ENCODE measurements at regions not wholly inside any gene's neighbourhood (a gene's known extent, or its start where the extent isn't known, plus 50 kb on each side); places are given as distances from the start of the nearest gene placed in this dataset.
"Not testable (repeated sequence)": the region's sequence is repeated elsewhere in the genome, so short reads cannot be mapped to it uniquely, and the experiment has no call there.

DNA sequence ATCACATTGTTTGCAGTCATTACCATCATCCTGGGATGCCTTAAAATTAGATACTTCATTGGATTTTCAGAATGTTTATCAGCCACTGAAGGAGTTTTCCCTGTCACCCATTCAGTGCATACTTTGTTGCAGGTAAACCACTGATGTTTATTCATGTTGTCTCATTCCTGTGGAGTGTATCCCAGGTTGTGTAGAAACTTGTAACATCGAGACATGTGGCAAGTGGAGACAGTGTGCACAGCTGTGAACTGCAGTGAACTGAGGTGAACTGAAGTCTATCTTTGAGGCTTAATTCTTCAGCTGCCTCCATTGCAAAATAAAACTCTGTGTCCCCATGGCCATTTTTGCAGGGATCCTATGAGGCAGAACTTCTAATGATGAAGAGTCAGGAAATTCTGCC lies 2911.4 kb downstream of the RPIA start:
- H3K14ac ChIP-seq (replicated peaks; ENCODE audit: low read depth, low read length); H4K91ac ChIP-seq (ENCODE audit: insufficient read depth, low read depth, low read length); dilution Hi-C loops (cut with HindIII; ENCODE audit: low sequenced_read_pairs, unreplicated experiment); H3K23ac ChIP-seq (ENCODE audit: low read depth, low read length); H3K18ac ChIP-seq (ENCODE audit: low read depth, low read length); intact Hi-C loops (cut with micrococcal nuclease); CTCF ChIA-PET; POLR2A ChIA-PET (ENCODE audit: unreplicated experiment); H2BK120ac ChIP-seq (ENCODE audit: low read depth, low read length); H3K4me1 ChIP-seq (ENCODE audit: control insufficient read depth, insufficient read depth, low read length); H3K9ac ChIP-seq (ENCODE audit: low read depth, low read length); H3K4me2 ChIP-seq (ENCODE audit: low read depth, low read length); BruUV-seq (replicated peaks); H3K27ac ChIP-seq (ENCODE audit: insufficient read depth, low read length); H2BK5ac ChIP-seq (ENCODE audit: low read depth, low read length, poor library complexity, severe bottlenecking); H2AK9ac ChIP-seq (replicated peaks; ENCODE audit: low read depth, low read length, poor library complexity); H3K27me3 ChIP-seq (ENCODE audit: control insufficient read depth, insufficient read depth, low read length); H4K8ac ChIP-seq (ENCODE audit: low read depth in 2 of 2, low read length in 2 of 2); H4K5ac ChIP-seq (ENCODE audit: low read depth, low read length); H2AK5ac ChIP-seq (ENCODE audit: low read depth, low read length); H2BK20ac ChIP-seq (ENCODE audit: low read depth, low read length); H3K9me1 ChIP-seq (ENCODE audit: insufficient read depth, low read length); H3K9me3 ChIP-seq (ENCODE audit: control insufficient read depth, insufficient read depth, low read length); H3K79me1 ChIP-seq (ENCODE audit: low read depth in 1 of 2, low read length in 2 of 2); H3K56ac ChIP-seq (ENCODE audit: extremely low read depth, insufficient read depth, low read length); H3K4ac ChIP-seq (ENCODE audit: low read depth, low read length); DNase-seq; H4K20me1 ChIP-seq (ENCODE audit: insufficient read depth, low read length); H2AFZ ChIP-seq (replicated peaks; ENCODE audit: low read length, poor library complexity); H3K36me3 ChIP-seq (ENCODE audit: control insufficient read depth, insufficient read depth, low read length); in situ Hi-C loops (cut with MboI; ENCODE audit: low sequenced_read_pairs); H2BK15ac ChIP-seq (ENCODE audit: low read depth, low read length); H3K4me3 ChIP-seq (ENCODE audit: insufficient read depth, low read depth, low read length); ATAC-seq (ENCODE audit: low read depth): not testable (repeated sequence)
- WGBS, 2 experiments (ENCODE audit: extremely low coverage in 2 of 2, insufficient read length in 1 of 2): 50% methylated on average over 1 of the region's 1 CpG; no CpG with 5 or more reads in 1 of the 2 experiments

GRCh38 chr2:91603996-91604395 lies 2912.5 kb downstream of the RPIA start:
- H4K8ac ChIP-seq (ENCODE audit: low read depth in 2 of 2, low read length in 2 of 2); H2BK15ac ChIP-seq (ENCODE audit: low read depth, low read length); H2BK120ac ChIP-seq (ENCODE audit: low read depth, low read length); H3K9me3 ChIP-seq (ENCODE audit: control insufficient read depth, insufficient read depth, low read length); H3K4me2 ChIP-seq (ENCODE audit: low read depth, low read length); DNase-seq; ATAC-seq (ENCODE audit: low read depth); H3K9me1 ChIP-seq (ENCODE audit: insufficient read depth, low read length); H3K23ac ChIP-seq (ENCODE audit: low read depth, low read length); H3K4ac ChIP-seq (ENCODE audit: low read depth, low read length); H4K5ac ChIP-seq (ENCODE audit: low read depth, low read length); H3K14ac ChIP-seq (replicated peaks; ENCODE audit: low read depth, low read length); H2AK9ac ChIP-seq (replicated peaks; ENCODE audit: low read depth, low read length, poor library complexity); H3K79me1 ChIP-seq (ENCODE audit: low read depth in 1 of 2, low read length in 2 of 2); H3K9ac ChIP-seq (ENCODE audit: low read depth, low read length); H3K18ac ChIP-seq (ENCODE audit: low read depth, low read length); H2BK5ac ChIP-seq (ENCODE audit: low read depth, low read length, poor library complexity, severe bottlenecking); intact Hi-C loops (cut with micrococcal nuclease); H3K27ac ChIP-seq (ENCODE audit: insufficient read depth, low read length); H3K4me3 ChIP-seq (ENCODE audit: insufficient read depth, low read depth, low read length); H3K27me3 ChIP-seq (ENCODE audit: control insufficient read depth, insufficient read depth, low read length); dilution Hi-C loops (cut with HindIII; ENCODE audit: low sequenced_read_pairs, unreplicated experiment); H2AK5ac ChIP-seq (ENCODE audit: low read depth, low read length); H2BK20ac ChIP-seq (ENCODE audit: low read depth, low read length); H4K20me1 ChIP-seq (ENCODE audit: insufficient read depth, low read length); H2AFZ ChIP-seq (replicated peaks; ENCODE audit: low read length, poor library complexity); H4K91ac ChIP-seq (ENCODE audit: insufficient read depth, low read depth, low read length); POLR2A ChIA-PET (ENCODE audit: unreplicated experiment); CTCF ChIA-PET; in situ Hi-C loops (cut with MboI; ENCODE audit: low sequenced_read_pairs); H3K56ac ChIP-seq (ENCODE audit: extremely low read depth, insufficient read depth, low read length); BruUV-seq (replicated peaks); H3K36me3 ChIP-seq (ENCODE audit: control insufficient read depth, insufficient read depth, low read length); H3K4me1 ChIP-seq (ENCODE audit: control insufficient read depth, insufficient read depth, low read length): not testable (repeated sequence)
- no CpG with 5 or more reads among the region's 3 CpGs for WGBS, 2 experiments (ENCODE audit: extremely low coverage in 2 of 2, insufficient read length in 1 of 2)

All from IMR-90 (cell line).